Central memory CD8-positive, alpha-beta T cell (primary cell): ENCODE measurements at regions not wholly inside any gene's neighbourhood (a gene's known extent, or its start where the extent isn't known, plus 50 kb on each side); places are given as distances from the start of the nearest gene placed in this dataset.
"Not testable (repeated sequence)": the region's sequence is repeated elsewhere in the genome, so short reads cannot be mapped to it uniquely, and the experiment has no call there.

Experiments
- ATAC-seq: fragments of 150-1000 bp; cut with Tn5 transposase; replicated peaks from 2 replicates; pipeline ENCODE4 v1.10.0; 2022; ENCODE audit warnings: mild to moderate bottlenecking, moderate FRiP score, moderate number of reproducible peaks; ENCODE audit not compliant: poor library complexity, severe bottlenecking; ENCODE audit errors: extremely low read depth
- DNase-seq, 2 donors: peaks; one replicate each; pipeline ENCODE4 v3.0.0; 2021; ENCODE audit warnings: low spot score in 2 of 2
- H3K27ac Mint-ChIP-seq: one replicate; pipeline ENCODE4 v1.8.0; 2022; ENCODE audit warnings: low read depth, mild to moderate bottlenecking, moderate library complexity, mixed read lengths
- H3K27me3 Mint-ChIP-seq: one replicate; pipeline ENCODE4 v1.8.0; 2022; ENCODE audit warnings: mixed read lengths
- H3K36me3 Mint-ChIP-seq: one replicate; pipeline ENCODE4 v1.8.0; 2022; ENCODE audit warnings: mild to moderate bottlenecking, moderate library complexity, mixed read lengths; ENCODE audit not compliant: insufficient read depth
- H3K4me1 Mint-ChIP-seq: one replicate; pipeline ENCODE4 v1.8.0; 2022; ENCODE audit warnings: mixed read lengths
- H3K4me3 Mint-ChIP-seq: one replicate; pipeline ENCODE4 v1.8.0; 2022; ENCODE audit warnings: mild to moderate bottlenecking, moderate library complexity, mixed read lengths
- H3K9me3 Mint-ChIP-seq: one replicate; pipeline ENCODE4 v1.8.0; 2022; ENCODE audit warnings: mixed read lengths

DNA sequence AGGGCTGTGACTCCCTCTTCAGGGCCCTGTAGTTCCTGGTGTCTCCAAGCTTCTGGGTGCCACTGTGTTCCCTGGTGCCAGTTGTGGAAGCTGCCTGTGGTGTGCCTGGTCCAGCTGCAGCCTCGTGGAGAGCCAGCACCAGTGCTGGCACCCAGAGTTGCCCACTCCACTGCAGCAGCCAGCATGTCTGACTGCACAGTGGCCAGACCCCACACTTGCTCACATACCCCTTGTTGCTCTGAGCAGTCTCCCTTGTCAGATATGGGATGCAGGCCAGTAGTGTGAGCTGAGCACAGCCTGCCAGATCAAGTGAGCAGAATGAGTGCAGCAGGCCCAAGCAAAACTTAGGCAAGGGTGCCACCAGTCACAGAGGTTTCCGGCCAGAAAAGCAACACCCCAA is 108.6 kb downstream of the ZMAT1 start:
- H3K9me3 Mint-ChIP-seq = no peaks in the 10 kb centered on the region
- no peak overlapping the region for H3K27ac Mint-ChIP-seq
- DNase-seq (no peak), ATAC-seq (no peak)
- no peaks in the 10 kb centered on the region for H3K36me3 Mint-ChIP-seq
- H3K27me3 Mint-ChIP-seq = peaks cover 44% of the 10 kb centered on the region
- no peak overlapping the region for H3K4me3 Mint-ChIP-seq
- H3K4me1 Mint-ChIP-seq = no peaks in the 10 kb centered on the region

DNA sequence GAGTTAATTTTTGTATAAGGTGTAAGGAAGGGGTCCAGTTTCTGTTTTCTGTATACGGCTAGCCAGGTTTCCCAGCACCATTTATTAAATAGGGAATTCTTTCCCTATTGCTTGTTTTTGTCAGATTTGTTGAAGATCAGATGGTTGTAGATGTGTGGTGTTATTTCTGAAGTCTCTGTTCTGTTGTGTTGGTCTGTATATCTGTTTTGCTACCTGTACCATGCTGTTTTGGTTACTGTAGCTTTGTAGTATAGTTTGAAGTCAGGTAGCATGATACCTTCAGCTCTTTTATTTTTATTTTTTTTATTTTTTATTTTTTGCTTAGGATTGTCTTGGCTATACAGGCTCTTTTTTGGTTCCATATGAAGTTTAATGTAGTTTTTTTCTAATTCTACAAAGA is 114.1 kb downstream of the ZMAT1 start:
- not testable (repeated sequence) for H3K4me3 Mint-ChIP-seq, ATAC-seq, H3K36me3 Mint-ChIP-seq, DNase-seq, H3K9me3 Mint-ChIP-seq, H3K4me1 Mint-ChIP-seq, H3K27ac Mint-ChIP-seq
- H3K27me3 Mint-ChIP-seq = peaks cover 17% of the 10 kb centered on the region

- DNase-seq = no peak
- no peak overlapping the region for H3K4me3 Mint-ChIP-seq
- ATAC-seq = no peak
- H3K36me3 Mint-ChIP-seq = no peaks in the 10 kb centered on the region
- H3K4me1 Mint-ChIP-seq = no peaks in the 10 kb centered on the region
- no peak overlapping the region for H3K27ac Mint-ChIP-seq
- H3K27me3 Mint-ChIP-seq = peaks cover 9% of the 10 kb centered on the region
- no peaks in the 10 kb centered on the region for H3K9me3 Mint-ChIP-seq
These were observed 118.6 kb downstream of the ZMAT1 start for GRCh38 chrX:101813200-101813599.

- no peak overlapping the region for H3K27ac Mint-ChIP-seq
- H3K9me3 Mint-ChIP-seq = no peaks in the 10 kb centered on the region
- H3K4me1 Mint-ChIP-seq = no peaks in the 10 kb centered on the region
- no peak overlapping the region for H3K4me3 Mint-ChIP-seq
- no peak for DNase-seq
- no peaks in the 10 kb centered on the region for H3K27me3 Mint-ChIP-seq
- H3K36me3 Mint-ChIP-seq = peaks cover 2% of the 10 kb centered on the region
- ATAC-seq = no peak
These were observed 128.4 kb downstream of the ZMAT1 start for GRCh38 chrX:101803451-101803850.

DNA sequence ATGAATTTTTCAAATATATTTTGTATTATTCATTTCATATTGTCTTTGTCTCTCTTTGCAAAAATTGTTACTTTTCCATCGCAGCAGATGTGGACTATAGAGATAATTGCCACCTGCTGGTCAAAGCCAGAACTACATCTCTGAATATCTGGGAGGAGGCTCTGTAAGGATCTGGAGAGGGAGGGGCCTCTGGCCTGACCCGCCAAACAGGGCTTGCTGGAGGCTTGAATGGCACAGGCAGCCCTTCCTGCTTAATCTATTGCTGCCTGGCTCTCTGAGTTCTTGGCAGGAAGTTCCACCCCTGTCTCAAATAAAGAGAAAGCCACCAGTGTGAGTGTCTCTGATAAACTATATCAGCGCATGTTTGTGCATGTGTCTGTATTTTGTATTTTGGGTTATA is 132.4 kb downstream of the ZMAT1 start:
- Mint-ChIP-seq H3K4me3 (peak overlapping the region; percentile 41), H3K4me1 (no peaks in the 10 kb centered on the region), H3K9me3 (no peaks in the 10 kb centered on the region), H3K36me3 (peaks cover 2% of the 10 kb centered on the region), H3K27me3 (no peaks in the 10 kb centered on the region), H3K27ac (no peak overlapping the region)
- peak; percentile 98 for ATAC-seq
- peak; percentile 52 to 66 for DNase-seq

- Mint-ChIP-seq H3K27ac (no peak overlapping the region), H3K36me3 (no peaks in the 10 kb centered on the region), H3K4me3 (no peak overlapping the region), H3K27me3 (peaks cover 15% of the 10 kb centered on the region), H3K4me1 (no peaks in the 10 kb centered on the region), H3K9me3 (no peaks in the 10 kb centered on the region)
- ATAC-seq (no peak), DNase-seq (no peak)
These were observed 128.3 kb upstream of the ARMCX2 start for GRCh38 chrX:101787934-101788333.

GRCh38 chrX:101785142-101785541 is 125.5 kb upstream of the ARMCX2 start:
- Mint-ChIP-seq H3K4me3 (no peak overlapping the region), H3K9me3 (no peaks in the 10 kb centered on the region)

GRCh38 chrX:101780421-101780820 is 120.8 kb upstream of the ARMCX2 start:
- H3K4me1 Mint-ChIP-seq, ATAC-seq, H3K9me3 Mint-ChIP-seq, H3K36me3 Mint-ChIP-seq, H3K4me3 Mint-ChIP-seq, H3K27me3 Mint-ChIP-seq, DNase-seq, H3K27ac Mint-ChIP-seq: not testable (repeated sequence)

More at GRCh38 chrX:101785142-101785541, 125.5 kb upstream of the ARMCX2 start:
- no peaks in the 10 kb centered on the region for H3K36me3 Mint-ChIP-seq
- DNase-seq (no peak), ATAC-seq (no peak)
- H3K27me3 Mint-ChIP-seq = no peaks in the 10 kb centered on the region
- H3K4me1 Mint-ChIP-seq = no peaks in the 10 kb centered on the region
- H3K27ac Mint-ChIP-seq = no peak overlapping the region

DNA sequence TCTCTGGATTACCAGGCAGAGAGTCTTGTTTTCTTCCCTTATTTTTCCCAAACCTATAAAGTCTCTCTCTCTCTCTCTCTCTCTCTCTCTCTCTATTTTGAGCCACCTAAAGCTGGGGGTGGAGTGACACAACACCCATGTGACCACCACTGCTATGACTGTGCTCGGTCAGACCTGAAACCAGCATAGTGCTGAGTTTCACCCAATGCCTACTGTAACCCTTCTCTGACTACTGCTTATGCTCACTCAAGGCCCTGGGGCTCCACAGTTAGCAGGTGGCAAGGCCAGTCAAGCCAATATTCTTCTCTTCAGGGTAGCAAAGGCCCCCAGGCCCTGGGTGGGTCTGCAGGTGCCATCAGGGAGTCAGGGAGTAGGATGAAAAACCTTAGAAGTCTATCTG is 114.7 kb upstream of the ARMCX2 start:
- H3K27ac Mint-ChIP-seq = no peak overlapping the region
- no peaks in the 10 kb centered on the region for H3K4me1 Mint-ChIP-seq
- DNase-seq = no peak
- no peak for ATAC-seq
- no peak overlapping the region for H3K4me3 Mint-ChIP-seq
- H3K27me3 Mint-ChIP-seq = peaks cover 10% of the 10 kb centered on the region
- H3K36me3 Mint-ChIP-seq = no peaks in the 10 kb centered on the region
- H3K9me3 Mint-ChIP-seq = no peaks in the 10 kb centered on the region

DNA sequence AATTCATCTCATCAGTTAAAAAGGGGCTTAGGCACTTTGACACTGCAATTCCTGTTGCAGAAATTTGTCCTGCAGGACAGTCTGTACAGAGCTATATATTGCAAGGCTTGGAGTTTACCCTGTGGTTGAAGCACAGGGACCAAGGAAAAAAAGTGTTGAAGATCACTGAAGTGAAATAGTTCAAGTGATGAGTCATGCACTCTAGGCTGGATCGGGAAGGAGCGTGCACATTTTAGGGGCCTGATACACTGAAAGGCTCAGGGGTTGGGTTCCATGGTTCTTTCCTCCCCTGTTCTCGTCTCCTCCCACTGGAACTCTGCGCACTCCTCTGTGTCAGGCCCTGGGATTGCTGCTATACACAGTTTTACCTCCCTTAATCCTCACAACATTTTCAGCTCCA is 104.9 kb upstream of the ARMCX2 start:
- H3K27ac Mint-ChIP-seq = no peak overlapping the region
- ATAC-seq (no peak), DNase-seq (no peak)
- H3K9me3 Mint-ChIP-seq = no peaks in the 10 kb centered on the region
- no peaks in the 10 kb centered on the region for H3K4me1 Mint-ChIP-seq
- H3K36me3 Mint-ChIP-seq = no peaks in the 10 kb centered on the region
- peaks cover 6% of the 10 kb centered on the region for H3K27me3 Mint-ChIP-seq
- H3K4me3 Mint-ChIP-seq = no peak overlapping the region

- H3K36me3 Mint-ChIP-seq = no peaks in the 10 kb centered on the region
- no peak for DNase-seq
These were observed 99.3 kb upstream of the ARMCX2 start for GRCh38 chrX:101759000-101759399.

DNA sequence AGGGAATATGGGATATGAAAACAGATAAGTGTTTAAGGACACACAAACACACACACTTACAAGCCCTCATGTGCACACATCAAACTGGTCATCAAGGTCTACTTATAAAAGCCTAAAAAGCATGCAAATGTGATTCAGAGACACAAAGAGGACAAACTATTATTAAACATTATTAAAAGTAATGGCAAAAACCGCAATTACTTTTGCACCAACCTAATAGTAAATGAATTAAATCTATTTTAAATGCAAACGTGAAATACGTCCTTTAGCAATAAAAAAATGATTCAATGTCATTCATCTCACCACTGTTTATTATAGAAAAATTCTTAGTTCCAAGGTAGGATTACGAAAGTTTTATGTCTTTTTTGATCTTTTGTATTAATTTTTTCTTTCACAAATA is 91.1 kb upstream of the ARMCX2 start:
- H3K27ac Mint-ChIP-seq = no peak overlapping the region
- H3K27me3 Mint-ChIP-seq = peaks cover 32% of the 10 kb centered on the region
- no peak for DNase-seq
- H3K9me3 Mint-ChIP-seq = no peaks in the 10 kb centered on the region
- ATAC-seq = no peak
- H3K4me1 Mint-ChIP-seq = no peaks in the 10 kb centered on the region
- no peak overlapping the region for H3K4me3 Mint-ChIP-seq
- no peaks in the 10 kb centered on the region for H3K36me3 Mint-ChIP-seq

More at GRCh38 chrX:101759000-101759399, 99.3 kb upstream of the ARMCX2 start:
- no peaks in the 10 kb centered on the region for H3K4me1 Mint-ChIP-seq
- no peak overlapping the region for H3K4me3 Mint-ChIP-seq
- H3K9me3 Mint-ChIP-seq = no peaks in the 10 kb centered on the region
- peaks cover 11% of the 10 kb centered on the region for H3K27me3 Mint-ChIP-seq
- H3K27ac Mint-ChIP-seq = no peak overlapping the region
- no peak for ATAC-seq

- Mint-ChIP-seq H3K4me1 (no peaks in the 10 kb centered on the region), H3K27me3 (peaks cover 36% of the 10 kb centered on the region), H3K36me3 (no peaks in the 10 kb centered on the region), H3K27ac (no peak overlapping the region), H3K4me3 (no peak overlapping the region), H3K9me3 (no peaks in the 10 kb centered on the region)
- ATAC-seq (no peak), DNase-seq (no peak)
These were observed 89.8 kb upstream of the ARMCX2 start for GRCh38 chrX:101749436-101749835.

DNA sequence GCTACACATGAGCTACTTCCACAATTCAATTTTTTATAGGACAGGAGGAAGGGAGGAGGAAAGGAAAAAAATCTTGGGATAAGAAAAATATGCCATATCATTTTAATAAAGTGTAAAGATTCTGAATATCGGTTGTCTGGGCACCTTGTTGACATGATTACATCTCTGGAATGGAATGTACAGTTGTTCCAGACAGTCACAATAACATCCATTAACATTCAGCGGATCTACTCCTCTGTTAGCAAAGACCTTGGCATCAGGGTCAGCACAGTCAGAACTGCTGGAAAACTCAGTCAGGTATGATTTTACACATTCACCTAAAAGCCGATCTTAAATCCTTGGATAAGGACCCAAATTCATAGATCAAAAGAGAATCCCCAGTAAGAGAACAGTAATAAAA is 85.4 kb upstream of the ARMCX2 start:
- DNase-seq = no peak
- no peaks in the 10 kb centered on the region for H3K36me3 Mint-ChIP-seq
- no peak overlapping the region for H3K4me3 Mint-ChIP-seq
- no peaks in the 10 kb centered on the region for H3K4me1 Mint-ChIP-seq
- no peaks in the 10 kb centered on the region for H3K9me3 Mint-ChIP-seq
- peaks cover 11% of the 10 kb centered on the region for H3K27me3 Mint-ChIP-seq
- no peak overlapping the region for H3K27ac Mint-ChIP-seq
- ATAC-seq = no peak
